Inflammatory macrophage (primary cell): ENCODE measurements at regions not wholly inside any gene's neighbourhood (a gene's known extent, or its start where the extent isn't known, plus 50 kb on each side); places are given as distances from the start of the nearest gene placed in this dataset.

ENCODE experiments used
- DNase-seq, 2 donors: peaks; one replicate each; pipeline ENCODE4 v3.0.0-alpha.2; 2020 to 2022

DNA sequence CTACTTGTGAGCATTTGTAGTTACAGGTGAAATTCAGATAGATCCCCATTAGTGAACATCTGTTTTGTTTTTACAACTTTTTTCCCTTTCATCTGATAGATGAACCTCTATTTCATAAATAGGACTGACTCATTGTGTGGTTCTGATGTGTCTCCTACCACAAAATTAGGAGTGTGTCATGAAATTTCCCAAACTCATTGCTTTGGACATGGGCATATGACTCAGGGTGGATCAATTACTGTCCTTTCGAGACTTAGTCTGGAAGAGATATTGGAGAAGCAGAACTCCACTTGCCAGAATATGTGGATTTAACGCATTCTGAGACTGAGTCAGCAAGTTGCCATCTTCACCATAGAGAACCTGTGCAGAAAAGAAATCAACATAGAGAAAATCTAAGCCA, 53.5 kb upstream of the PCDH10 start:
- DNase-seq: no peak

DNA sequence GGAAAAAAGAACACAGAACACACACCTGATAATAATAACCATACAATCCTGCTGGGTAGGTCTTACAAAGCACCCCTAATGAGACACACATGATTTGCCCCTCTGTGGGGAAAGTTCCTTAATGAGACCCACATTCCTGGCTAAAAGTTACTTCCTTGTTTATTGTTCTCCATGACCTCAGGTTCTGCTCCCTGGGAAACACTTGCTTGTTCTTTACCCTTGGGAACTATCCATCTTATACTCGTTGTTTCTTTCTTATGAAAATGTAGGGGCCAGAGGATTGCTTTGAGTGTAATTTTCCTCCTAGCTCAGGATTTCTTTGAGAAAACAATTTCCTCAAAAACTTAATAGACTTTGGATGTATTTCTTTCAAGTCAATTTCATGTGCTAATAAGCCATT, 52.1 kb upstream of the PCDH10 start:
- no peak for DNase-seq
